ENCODE measurements at regions not wholly inside any gene's neighbourhood (a gene's known extent, or its start where the extent isn't known, plus 50 kb on each side); places are given as distances from the start of the nearest gene placed in this dataset.
A peak's percentile ranks its signal among the peaks of the same experiment; 100 is the strongest.

DNA sequence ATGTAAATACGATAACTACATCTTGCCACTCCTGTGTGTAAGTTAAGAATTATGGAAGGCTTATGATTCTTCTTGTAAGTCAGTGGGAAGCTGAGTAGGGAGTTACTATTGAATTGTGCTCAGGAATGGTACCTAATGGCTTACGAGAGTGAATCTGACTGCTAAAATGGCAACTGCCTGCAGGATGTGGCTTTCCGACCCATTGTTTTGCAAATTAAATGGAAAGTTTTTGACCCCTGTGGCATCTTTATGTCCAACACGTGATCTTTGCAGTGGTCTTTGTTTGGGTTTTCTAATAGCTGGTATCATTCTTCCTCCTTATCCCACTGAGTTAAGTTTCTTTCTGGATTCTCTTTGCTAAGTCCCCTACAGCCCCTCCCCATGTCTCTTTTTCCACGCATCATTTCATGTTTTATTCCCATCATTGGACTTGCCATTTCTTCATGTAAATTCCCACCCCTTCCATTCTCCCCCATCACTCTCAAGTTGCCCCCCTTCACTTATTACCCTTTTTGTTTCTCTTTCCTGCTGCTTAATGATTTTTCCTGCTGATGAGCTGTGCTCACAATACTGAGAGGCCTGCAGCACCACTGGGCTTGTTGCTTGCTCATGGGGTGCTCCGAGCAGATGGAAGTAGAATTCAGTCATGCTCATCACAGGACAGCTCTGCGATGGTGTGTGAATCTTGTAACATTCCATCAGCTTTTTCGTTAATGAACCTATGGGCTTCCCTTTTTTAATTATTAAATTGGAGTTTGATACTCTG is 428.2 kb upstream of the IL12A start:
- DNase-seq, result no peak

DNA sequence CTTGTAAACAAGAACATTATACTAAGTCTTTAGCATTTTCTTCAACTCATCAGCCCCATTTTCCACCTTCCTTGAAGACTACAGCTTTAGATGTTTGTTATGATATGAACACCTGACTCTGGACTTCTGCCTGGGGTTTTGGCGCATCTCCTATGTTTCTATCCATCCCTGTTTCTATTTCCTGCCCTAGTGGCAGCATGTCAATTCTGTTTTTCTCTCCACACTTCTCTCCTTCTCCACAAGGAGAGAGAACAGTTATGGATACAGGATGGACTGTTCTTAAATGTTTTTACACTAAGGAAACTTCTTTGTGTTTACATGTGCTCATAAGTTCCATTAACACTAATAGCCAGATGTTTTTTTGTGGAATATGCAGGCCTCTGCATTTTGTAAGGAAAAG is 423.3 kb upstream of the IL12A start:
- no peak for DNase-seq

DNA sequence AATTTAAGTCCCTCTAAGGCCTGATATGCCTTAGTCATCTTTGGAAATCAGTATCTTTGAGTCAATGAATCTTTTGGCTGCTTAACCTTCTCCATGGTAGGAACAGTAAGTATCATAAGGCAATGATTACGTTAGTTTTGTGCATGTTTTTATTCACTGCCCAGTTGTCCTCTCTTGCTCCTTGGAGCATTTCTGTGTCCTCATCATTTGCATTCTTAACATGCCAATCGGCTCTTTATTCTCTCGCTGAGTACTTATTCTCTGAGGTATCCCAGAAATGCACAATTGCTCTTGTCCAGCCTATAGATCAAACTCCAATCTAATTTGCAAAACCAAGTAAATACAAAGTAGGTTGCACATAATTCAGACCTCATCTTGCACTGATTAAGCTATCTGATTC is 405.0 kb upstream of the IL12A start:
- no peak for DNase-seq

DNA sequence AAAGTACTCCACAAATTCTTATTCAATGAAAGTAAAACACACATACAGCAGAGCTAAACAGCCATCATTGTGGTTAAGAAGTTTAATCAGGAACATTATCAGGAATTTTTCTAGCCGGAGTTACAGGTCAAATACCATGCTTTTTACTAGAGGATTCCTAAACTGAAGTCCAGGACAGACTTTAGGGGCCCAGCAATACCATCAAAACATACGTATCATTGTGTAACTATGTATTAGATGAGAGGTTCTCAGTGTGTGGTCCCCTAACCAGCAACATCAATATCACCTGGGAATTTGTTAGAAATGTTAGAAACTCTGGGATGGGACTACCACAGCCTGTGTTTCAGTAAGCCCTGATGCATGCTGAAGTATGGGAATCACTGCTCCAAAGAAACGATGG is 404.2 kb upstream of the IL12A start:
- no peak for DNase-seq

DNA sequence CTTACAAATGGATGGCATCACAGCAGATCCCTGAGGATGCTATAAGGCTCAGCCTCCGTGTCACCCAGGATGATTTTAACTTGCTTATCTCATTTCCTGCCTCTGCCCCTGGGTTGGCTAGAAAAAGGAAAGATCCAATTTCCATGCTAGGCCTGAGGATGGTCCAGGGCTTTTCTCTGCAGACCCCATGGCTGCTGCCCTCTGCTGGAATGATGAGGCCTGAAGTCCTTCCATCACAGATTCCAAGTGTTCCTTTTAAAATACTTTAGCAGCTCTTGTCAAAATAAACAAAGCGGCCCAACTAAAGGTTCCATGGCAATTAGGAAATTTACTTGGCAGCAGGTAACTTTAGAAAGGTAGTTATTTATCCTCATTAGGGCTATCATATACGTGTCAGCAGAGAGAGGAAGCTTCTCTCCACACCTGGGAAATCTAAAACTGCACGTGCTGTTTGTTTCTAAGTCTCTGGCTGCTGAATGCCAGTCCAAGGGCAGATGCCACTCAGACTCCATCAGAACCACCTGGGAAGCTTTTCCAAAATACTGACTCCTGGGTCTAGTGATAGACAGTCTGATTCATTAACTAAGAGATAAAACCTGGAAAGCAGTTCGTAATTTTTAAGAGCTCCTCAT is 401.9 kb upstream of the IL12A start:
- peak; percentile 75 for DNase-seq

DNA sequence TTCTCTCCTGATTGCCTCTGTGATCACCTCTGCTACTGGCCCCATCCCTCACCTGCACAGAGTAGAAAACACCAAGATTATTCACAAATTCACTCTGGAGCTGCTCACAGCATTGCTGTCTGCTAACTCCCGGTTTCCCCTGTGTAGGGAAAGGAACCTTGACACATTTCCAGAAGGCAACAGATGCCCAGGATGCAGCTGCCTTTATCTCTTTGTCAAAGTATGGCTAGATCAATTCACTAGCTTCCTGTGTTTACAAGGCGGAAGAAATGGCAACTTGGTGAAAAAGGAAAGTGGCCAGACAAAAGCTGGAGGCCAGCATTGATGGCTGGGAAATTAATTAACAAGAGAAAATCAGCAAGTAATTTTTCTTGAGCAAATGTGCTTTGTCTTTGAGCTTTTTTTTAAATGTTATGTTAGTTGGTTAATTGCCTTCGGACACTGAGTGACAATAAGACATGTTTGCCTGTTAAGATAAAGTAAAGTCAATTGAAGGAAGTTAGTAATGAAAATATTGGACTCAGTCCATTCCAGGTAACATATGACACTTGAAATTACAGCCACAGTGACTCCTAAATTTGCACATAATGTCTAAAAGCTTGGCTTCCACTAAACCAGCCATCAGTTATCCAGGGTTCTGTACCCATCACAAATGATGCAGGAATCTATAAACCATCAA is 394.6 kb upstream of the IL12A start:
- DNase-seq, result peak; percentile 84

DNA sequence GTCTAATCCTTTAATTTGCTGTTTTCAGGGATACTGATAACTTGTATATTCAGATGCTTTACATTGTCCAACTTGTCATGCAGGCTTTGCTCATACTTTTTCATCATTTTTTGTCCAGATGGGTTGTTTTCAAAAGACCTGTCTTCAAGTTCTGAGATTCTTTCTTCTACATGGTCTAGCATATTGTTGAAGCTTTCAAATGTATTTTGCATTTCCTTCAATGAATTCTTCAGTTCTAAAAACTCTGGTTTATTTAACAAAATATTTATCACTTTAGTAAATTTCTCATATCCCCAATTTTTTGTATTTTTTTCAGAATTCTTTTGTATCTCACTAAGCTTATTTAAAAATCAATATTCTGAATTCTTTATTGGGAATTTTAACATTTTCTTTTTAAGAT is 388.3 kb upstream of the IL12A start:
- DNase-seq, result no peak

DNA sequence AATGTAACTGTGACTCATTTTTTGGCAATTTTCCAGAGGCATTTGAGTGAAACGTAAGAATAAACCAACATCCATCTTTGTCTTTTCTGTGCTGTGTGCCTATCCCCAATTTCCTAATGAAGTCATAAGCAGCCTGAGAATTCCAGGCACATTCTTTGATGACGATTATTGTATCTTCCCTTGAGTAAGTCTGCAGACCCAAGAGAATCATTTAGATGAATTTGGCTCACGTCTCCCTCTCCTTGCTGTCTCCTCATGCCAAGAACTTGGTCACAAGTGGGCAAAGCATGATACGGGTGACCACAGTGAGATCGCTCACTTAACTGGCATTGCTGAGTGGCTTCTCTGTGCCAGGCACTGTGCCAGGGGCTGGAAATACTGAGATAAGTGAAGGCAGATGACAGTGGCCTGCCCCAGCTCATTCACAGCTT is 384.5 kb upstream of the IL12A start:
- no peak for DNase-seq

DNA sequence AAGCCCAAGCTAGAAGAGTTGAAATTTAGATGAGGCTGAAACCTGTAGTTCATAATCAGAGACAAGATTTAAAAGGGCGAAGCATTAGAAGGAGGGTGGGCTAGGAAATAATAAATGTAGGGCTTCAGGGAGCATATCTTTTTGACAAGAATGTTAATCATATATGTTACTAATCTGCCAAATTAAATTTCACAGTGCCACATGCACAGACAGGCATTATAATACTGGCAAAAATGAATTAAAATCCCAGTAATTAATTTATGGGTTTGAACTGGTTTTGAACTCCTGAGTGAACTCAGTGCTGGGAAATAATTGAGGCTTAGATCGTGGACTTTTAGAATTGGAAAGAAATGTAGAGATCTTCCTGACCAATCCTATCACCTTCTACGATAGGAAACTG is 383.5 kb upstream of the IL12A start:
- DNase-seq, result no peak

DNA sequence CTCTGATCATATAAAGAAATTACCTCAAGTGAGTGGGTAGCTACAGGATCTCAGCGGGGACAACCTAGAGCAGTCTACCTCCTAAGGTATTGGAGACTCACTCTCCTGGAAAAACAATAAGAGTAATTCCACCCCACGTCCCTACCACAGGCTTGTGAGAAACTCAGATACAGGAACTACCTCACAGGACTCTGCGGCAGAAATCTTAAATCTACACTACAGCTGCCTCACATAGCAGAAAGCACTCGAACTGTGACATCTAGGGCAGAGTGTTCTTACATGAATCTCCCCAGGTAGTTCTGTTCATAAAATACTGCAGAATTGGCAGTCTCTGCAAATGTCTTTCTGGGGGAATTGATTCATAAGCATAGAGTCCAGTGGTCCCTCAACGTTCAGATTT is 382.9 kb upstream of the IL12A start:
- DNase-seq, result no peak

DNA sequence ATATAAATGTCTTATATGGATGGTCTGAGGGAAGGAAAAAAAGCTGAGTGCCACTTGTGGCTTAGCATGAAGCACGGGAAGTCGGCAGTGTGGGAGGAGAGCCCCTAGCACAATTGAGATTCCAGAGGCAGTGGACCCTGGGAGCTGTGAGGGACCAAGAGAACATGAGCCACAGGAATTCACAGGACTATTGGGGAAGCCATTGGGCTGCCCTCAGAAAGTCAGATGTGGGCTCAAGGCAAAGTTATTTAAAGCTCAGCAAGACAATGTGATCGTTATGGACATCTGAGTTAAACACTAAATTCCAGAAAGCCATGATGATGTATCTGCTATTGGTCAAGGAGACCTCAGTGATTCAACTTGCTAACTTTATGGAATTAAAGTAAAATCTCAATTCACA is 380.8 kb upstream of the IL12A start:
- no peak for DNase-seq

DNA sequence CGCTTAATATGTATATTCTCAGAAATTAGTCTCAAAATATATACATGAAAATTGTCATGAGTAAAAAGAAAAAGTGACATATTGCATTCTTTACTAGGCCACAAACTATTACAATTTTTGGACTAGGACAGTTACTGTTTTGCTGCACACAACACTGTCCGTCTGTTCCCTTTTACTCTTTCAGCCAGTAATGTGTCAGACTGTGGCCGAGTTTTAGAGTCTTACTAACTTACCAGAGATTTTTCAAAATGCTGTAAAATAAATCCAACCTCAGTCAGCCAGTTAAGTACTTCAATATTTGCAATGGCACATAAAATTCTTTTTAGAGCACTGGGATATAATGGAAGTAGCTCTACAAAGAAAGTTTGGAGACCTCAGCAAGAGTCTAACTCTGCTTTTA is 380.3 kb upstream of the IL12A start:
- DNase-seq, result no peak

DNA sequence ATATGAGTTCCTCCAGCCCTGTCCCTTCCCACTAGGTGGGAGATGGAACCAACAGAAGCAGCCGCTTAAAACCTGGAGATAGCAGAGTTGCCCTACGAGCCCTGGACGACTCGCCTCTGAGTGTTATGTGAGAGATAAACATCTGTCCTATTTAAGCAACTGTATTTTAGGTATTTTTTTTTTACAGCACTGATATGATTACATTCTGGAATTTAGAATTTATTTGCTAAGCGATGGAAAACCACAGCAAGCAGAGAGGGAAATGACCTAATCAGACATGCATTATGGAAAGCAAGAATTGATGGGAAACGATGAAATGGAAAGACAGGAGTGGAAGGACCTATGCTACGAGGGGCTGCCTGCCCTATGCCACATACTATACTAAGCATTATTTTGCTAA is 379.0 kb upstream of the IL12A start:
- DNase-seq, result no peak

DNA sequence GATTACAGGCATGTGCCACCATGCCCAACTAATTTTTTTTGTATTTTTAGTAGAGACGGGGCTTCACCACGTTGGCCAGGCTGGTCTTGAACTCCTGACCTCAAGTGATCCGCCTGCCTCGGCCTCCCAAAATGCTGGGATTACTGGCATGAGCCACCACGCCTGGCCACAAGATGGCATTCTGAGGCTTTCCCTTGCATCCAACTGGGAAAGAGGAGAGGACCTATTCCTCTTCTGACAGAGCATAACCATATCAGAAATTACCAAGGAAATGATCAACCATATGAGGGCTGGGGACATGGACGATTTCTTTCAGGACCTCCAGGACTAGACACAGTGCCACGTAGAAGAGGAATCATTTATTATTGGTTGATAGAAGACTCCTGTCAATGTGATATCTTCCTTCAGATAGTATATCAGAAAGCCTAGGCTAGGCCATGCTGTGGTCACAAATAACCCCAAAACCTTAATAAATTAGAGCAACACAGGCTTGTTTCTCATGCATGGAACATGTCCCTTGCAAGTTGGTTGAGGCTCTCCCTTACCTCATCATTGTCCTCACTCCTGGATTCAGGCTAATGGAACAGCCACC is 372.3 kb upstream of the IL12A start:
- peak; percentile 20 for DNase-seq

DNA sequence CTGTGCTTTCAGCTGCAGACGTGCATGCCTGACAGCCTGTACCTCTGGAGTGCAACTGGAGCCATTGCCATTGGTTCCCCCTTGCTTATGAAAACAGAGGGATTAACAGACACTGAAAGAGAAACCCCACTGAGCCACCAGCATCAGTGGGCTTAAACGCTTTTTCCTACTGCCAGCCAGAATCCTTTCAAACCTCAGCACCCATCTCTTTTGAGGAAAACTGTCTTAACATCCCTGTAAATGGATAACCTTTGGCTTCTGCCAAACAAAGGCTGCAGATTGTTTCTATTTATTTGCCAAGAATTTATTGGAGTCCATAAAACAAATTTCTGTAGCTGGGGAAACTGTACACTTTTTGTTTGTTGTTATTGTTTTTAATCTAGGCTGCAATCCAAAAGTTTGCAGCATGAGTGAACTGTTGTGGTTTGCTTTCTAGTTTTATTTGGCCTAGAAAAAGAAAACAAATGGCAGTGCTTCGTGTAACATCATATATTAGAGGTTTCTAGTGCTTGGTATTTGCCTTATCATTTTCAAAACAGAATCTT is 369.2 kb upstream of the IL12A start:
- DNase-seq, result peak; percentile 78

DNA sequence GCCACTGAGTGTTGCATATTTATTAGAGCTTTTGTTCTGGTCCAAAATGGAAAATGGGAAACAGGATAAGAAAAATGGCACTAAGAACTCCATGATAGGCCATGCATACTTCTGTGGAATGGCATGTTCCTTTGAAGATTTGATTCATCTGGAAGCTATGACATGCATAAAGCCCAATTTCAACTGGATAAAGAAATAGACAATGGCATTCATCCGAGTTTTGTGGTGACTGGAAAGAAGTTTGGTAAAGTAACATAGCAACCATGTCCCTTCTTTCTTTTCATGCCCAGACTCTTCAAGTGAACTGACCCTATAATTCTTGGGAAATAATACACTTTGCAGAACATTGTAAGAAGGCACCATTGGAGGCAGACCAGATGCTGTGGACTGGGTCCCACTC is 368.4 kb upstream of the IL12A start:
- no peak for DNase-seq

DNA sequence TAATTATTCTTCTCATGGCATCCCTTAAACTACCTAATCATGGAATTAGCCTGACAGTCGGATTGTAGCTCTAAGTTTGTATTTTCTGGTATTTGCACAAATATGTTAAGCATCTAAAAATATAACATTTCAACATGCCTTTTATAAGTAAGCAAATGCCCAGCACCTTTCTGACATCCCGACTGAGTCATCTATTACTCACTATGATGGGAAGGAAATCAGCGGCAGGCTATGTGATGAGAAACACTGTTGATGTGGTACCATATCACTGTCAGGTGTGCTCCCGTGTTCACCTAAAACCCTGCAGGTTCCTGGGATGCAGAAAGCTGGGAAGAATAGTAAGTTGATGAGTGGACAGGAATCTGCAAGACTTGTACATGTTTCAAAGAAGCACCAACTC is 367.8 kb upstream of the IL12A start:
- DNase-seq, result no peak

DNA sequence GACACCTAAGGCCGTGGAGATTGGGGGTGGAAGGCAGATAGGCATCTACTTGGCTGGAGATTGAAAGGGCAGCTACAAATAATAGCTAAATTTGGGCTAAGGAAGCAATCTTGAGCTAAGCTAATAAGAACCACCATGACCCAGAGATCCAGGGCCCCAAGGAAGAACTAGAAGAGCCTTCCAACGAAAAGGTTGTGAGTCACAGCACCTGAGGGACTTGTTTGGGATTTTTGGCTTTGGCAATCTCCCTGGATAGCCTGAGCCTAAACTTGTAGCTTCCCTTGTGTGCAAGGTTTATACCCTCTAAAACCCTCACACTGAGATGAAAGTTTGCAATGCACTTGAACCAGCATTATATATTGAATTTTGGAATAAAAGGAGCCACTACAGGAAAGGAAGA is 364.0 kb upstream of the IL12A start:
- DNase-seq, result no peak

DNA sequence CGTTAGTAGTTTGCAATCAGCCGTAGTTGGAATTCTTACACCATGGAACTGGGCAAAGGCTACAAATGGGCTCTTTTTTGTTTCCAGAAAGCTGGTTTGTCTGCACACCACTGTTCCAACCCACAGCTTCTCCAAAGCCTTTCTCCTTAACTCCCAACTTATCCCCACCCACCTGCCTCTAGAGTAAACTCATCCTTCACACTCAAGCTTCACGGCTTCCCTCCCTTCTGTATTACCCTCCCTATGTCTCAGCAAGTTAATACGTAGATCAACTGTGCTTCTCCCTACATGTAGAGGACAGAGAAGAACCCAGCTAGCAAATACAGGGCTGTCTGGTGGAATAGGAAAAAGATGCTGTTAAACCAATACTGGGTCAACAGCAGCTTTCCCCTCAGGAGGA is 363.0 kb upstream of the IL12A start:
- no peak for DNase-seq

DNA sequence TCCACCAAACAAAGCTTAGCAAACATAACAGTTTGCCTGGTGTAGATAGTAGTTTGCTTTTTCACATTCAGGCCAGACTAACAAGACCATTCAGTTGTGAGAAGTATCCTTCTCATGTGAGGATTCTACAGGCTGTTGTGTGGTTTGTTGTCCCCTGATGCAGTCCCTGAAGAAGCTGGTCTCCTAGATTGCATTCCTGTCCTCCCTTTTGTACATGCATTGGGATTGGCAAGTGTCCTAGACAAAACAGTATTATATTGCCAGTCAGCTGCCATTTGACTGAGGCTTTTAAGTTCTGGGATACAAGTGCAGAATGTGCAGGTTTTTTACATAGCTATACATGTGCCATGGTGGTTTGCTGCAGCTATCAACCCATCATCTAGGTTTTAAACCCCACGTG is 362.0 kb upstream of the IL12A start:
- DNase-seq, result no peak

DNA sequence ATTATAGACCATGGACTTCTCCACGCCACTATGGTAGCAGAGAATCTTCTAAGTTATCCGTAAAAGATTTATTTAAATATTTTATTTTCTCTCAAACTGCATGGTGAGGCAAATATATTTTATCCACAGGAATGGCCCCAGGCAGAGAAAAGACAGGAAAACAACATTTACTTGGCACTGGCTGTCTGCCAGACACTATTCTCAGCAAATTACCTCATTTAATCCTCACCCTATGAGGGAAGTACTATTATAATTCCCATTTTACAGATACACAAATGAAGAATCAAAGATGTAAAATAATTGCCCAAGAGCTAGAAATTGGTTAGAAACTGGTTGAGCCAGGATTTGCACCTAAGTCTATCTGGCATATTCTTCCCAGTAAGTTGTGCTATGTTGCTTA is 361.4 kb upstream of the IL12A start:
- peak; percentile 16 for DNase-seq

DNA sequence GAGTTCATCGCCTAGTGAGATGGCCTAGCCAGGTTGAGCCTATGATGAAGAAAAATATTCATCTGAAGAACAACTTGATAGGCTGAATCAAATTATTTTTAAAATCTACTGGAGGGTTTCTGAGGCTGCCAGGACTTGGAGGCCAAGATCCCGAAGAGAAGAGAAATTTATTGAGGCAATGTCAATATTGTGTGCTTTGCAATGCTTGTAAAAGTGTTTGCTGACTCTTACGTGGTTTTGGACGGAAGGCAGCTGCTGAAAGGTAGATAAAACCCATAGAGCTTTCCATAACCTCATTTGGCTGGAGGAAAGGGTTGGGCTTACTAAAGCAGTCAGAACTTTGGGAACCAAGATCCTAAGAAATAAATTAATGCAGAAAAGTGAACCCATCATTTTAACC is 361.0 kb upstream of the IL12A start:
- no peak for DNase-seq

DNA sequence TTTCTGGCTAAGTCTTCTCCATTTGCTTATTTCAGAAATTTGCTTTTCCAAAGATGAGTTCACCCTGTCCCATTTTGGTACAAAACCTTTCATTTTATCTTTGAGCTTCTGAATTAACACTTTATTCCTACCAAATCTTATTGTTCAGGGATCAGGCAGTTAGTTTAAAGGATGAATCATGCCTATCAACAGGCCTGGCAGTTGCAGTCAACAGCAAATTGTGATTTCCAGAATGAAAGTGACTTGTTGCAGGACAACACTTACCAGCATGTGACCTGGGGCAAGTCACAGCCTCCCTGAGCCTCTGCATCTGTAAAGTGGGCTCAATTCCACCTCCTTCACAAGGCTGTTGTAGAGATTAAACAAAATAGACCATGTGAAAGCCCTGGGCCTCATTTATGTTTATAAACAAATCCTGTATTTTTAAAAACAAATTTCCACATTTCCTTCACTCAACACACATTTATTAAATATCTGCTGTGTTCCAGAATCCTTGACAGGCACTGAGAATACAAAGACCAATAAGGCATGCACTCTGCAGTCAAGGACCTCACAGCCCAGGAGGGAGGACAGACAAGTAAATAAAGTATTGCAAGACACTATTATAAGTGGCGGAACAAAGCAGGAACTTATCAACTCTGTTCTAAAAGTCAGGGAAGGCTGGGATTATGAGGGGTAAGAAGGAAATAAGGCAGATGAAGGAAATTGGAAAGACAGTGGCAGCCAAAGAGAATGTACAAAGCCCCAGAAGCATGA is 359.1 kb upstream of the IL12A start:
- DNase-seq, result no peak
